HG03342 (cell line): ENCODE measurements at regions not wholly inside any gene's neighbourhood (a gene's known extent, or its start where the extent isn't known, plus 50 kb on each side); places are given as distances from the start of the nearest gene placed in this dataset.

ENCODE experiments used
- ATAC-seq: cut with Tn5 transposase; IDR thresholded peaks from one replicate; pipeline ENCODE4 v1.9.1; 2021; ENCODE audit warnings: mild to moderate bottlenecking, moderate library complexity; ENCODE audit not compliant: unreplicated experiment

DNA sequence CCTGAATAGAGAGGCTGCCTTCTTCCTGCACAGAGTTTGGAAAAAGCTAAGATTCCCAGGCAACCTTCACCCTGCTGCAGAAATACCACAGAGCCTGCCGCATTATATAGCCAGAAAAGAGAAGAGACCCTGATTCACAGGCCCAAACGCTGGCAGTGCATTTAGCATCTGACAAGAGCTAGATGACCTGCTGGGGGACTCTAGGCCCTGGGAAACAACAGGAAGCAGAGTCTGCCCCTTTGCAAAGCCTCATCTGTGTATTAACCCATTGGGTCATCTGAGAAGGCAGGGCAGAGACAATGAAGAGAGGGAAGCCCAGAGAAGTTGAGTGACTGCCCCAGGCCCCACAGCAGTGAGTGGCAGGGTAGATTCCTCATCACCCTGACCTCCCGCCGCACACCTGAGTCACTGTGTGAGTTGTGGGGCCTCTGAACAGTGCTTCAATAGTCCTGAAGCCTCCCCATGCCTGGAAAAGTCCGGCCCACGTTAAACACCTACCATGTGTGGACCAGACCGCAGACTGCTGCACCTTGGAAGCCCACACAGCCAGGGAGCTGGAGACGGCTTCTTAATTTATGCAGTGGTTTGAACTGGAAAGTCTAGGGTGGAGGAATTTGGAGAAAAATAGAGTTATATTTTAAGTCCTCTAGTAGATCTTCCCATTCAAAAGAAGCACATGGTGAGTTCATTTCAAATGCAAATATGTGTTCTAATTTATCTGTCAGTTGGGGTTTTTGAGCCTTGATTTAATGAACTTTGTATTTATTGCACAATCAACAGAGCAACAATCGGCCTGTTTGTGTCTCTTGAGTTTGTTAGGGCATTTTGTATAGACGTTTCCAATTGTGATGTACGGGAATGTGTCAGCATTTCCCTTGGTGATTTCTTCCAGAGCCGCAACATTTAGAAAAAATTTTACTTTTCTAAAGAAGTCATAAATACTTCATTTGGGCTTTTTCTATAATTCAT lies 80.4 kb upstream of the GPR26 start:
- no peak for ATAC-seq

DNA sequence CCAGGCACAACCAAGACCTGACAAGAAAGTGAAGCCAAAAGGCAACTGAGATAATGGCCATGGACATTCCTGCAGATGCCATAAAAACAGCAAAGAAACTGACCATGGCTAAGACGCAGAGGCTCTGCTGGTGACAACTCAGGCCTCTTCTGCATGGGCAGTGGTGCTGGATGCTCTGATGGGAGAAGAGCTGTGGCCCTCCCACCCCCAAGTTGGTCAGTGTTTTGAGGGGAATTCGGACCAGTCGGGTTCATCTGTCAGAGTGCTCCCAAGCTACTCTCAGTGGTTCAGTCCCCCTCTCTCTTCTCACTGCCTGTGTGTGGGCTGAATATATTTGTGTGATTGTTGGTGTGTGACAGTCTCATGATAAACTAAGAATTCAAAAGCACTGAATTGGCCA lies 79.0 kb upstream of the GPR26 start:
- ATAC-seq: no peak

DNA sequence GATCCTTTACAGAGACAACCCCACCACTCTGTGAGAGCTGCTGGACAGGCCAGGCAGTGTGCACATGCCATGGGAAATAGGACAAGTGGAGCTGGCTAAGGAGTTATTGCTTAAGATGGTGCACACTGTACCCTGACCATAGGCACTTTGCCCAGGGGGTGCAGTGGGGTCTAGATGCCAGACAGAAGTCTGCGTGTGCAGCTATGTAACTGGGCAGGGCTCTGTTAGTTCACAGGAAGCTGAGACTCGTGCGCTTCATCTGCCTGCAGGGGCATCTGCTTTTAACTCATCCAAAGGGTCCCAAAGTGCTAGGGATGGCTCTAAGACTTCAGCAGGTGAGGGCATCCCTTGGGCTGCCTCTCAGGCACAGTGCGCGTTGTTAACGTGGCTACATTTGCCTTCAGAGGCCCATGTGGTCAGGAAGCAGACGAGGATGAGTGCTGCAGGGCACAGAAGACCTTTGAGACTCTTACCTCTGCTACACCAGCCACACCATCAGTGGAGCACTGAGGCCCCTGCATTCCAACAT lies 77.7 kb upstream of the GPR26 start:
- no peak for ATAC-seq

DNA sequence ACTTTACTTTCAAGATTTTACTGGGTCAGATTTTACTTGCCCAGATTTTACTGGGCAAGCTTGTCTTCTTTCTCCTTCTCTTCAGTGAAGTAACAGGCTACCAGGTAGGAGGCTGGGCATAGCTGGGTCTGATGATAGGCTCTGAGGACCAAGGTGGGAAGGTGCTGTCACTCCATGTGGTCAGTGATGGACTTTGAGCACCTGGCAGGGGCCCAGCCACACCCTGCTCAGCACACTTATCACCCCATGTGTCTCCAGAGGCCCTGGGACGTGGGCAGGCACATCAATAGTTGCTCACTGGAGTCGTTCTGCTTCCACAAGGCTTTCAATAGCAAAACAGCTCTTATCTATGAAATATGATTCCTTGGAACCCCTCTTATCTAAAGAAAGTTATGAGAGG lies 70.5 kb upstream of the GPR26 start:
- ATAC-seq: no peak

DNA sequence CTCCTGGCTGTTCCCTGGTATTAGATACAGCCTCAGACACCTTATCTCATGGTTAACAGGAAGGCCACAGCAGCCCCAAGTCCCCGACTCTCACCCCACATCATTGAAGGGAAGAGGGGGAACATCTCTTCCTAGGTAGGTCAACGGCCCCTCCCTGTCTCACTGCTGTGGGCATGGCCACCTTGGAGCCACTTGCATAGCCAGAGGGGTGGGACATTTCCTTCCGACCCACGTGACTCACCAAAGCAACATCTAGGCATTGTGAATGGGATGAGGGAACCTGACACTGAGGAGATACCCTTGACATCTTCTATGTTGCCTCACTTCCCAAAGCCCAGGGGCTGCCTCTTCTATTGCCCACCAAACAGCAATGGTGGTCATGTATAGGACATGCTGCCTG lies 68.5 kb upstream of the GPR26 start:
- ATAC-seq: no peak

DNA sequence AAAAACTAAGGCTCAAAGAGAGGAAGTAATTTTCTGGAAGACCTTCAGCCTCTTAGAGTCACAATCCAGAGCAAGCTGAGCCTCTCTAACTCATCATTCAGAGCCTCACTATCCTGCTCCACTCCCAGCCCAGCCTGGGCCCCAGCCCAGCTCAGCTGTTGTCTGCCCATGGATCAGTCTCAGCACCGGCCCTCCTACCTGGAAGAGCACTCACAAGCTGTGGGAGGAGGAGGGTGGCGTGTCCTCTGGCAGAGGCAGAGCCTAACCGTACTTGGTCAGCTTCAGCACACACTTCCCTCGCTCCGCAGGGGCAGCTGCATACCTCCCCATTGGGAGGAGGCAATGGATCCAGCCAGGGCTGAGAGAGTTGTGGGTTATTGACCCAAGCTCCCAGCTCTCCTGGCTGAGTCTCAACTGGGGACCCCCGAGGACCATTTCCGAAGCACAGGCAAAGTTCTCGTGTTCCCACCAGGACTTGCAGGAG lies 66.7 kb upstream of the GPR26 start:
- no peak for ATAC-seq

DNA sequence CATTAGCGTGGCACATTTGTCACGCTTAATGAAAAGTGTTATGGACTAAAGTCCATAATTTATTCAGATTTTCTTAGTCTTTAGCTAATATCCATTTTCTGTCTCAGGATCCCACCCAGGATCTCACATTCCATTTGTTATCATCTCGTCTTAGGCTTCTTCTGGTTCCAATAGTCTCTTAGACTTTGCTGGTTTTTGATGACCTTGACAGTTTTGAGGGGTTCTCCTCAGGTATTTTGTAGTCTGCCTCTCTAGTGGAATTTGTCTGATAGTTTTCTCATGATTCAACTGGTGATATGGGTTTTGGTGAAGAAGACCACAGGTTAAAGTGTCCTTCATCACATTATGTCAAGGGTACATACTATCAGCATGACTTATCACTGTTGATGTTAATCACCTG lies 66.0 kb upstream of the GPR26 start:
- ATAC-seq: no peak

DNA sequence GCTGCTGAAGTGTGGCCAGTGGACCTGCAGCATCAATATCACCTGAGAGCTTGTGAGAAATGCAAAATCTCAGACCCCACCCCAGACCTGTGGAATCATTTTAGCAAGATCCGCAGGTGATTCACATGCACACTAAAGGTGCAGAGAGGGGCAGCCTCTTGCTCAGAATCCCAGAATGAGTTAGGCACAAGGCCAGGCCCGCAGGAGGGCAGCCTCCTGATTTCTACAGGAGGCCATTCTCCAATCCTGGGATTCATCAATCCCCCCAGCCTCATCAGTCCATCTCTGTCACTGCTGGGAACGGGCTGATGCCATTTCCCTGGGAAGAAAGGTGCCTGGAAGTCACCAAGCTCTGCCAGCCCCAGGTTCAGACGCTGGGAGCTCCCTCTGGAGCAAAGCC lies 63.0 kb upstream of the GPR26 start:
- no peak for ATAC-seq

DNA sequence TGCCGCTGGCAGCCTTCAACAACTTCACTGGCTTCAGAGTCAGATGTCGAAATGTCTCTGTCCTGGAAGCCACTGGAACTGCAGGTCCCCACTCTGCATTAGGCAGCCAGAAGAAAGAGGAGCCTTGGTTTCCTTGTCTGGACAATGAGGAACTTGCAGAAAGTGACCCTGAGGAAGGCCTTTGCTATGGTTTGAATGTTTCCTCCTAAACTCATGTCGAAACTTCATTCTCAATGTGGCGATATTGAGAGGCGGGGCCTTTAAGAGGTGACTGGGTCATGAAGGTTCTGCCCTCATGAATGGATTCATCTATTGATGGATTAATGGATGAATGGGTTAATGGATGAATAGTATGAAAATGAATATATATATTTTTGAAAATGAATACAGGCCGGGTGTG lies 61.6 kb upstream of the GPR26 start:
- no peak for ATAC-seq

DNA sequence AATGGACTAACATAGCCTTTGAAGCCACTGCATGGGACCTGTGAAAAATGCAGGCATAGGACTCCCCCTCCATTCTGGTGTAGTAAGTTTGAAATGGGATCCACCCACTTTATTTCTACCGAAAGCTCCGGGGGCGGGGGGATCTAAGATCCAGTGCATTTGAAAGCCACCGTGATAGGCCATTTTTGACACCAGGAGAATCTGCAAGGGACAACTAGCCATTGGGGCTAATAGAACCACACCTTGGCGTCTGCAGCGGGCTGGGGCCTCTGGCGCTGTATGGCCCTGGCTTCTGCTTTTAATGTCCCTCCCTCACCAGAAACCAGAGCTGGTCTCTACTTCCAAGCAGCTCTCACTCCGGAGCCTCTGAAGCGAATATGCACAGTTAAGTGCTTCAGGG lies 60.1 kb upstream of the GPR26 start:
- ATAC-seq: no peak

DNA sequence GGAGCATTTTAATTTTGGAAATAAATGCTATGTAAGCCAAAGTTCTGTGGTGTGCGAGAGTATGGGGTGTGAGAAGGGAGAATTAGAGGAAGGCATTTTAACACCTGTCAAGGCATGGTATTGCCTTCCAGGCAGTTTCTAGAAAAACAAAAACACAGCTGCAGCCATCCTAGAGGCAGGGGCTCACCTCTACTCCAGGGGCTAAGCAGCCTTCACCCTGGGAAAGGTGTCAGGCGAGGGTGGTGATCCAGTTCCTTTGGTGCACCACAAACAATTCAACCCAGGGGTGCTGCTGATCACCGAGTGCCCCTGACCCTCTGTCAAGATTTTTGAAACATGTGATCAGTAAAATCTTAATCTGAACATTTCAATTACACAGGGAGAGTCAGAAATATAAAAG lies 59.2 kb upstream of the GPR26 start:
- ATAC-seq: no peak

DNA sequence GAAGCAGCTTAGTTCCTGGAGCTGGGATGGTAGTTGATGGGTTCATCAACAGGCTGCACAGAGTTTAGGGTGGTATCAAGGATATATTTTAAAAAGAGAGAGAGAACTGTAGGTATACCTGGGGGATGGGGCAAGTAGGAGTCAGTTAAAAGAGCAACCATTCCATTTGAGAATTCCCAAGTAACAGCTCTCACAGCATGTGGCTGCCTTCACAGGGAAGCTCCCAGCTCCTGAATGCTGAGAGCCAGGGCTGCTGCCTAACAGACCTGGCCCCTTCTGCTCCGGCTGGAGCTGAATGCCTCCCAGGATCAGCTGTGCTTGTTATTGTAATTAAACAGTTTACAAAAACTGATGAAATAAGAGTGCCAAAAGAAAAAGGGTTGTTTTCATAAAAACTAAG lies 58.8 kb upstream of the GPR26 start:
- ATAC-seq: no peak

DNA sequence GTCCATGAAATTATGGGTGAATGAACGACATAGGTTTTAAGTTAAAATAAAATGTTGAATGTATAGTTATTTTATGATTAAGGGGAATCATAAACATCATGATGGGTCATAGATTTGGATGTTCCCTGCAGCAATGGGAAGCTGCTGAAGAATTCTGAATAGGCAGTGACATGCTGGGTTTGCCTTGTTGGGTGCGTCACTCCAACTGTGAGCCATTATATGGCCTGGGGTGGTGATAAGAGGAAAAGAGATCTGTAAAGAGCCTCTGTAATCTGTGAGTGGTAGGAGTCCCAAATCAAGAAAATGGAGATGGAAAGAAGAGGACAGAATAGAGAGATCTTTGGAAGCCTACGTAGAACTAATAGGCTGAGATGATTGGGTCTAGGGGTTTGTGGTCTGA lies 58.1 kb upstream of the GPR26 start:
- ATAC-seq: no peak

DNA sequence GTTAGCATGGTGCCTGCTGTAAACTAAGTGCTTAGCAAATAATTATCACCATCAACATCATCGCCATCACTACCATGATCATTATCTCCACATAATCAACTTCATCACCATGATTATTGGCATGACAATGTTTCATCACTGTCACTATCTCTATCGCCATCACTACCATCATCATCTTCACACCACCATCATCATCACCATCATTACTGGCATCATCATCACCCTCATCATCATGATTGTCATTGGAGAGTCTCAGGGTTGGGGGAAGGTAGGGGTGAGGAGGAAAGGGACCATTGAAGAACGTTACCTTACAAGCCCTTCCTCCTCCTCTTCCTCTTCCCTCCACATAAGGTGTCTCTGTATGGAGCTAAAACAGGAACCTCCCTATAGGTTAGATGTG lies 54.9 kb upstream of the GPR26 start:
- no peak for ATAC-seq

DNA sequence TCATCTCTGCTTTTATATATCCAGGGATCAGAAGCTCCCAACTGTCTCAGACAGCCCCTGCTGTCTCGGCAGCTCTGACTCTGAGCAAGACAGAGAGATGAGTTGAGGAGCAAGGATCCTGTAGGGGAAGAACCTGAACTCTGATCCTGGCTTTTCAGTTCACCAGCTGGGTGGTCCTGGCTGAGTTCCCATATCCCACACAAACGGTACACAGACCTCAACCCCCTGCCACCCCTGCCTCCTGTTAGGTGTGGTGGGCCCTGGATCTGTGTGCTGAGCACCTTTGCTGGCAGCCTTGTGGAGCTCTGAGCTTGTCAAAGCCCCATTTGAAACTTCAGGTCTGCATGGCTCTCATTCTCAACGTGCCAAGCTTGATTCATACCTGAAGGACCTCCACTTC lies 54.3 kb upstream of the GPR26 start:
- no peak for ATAC-seq

DNA sequence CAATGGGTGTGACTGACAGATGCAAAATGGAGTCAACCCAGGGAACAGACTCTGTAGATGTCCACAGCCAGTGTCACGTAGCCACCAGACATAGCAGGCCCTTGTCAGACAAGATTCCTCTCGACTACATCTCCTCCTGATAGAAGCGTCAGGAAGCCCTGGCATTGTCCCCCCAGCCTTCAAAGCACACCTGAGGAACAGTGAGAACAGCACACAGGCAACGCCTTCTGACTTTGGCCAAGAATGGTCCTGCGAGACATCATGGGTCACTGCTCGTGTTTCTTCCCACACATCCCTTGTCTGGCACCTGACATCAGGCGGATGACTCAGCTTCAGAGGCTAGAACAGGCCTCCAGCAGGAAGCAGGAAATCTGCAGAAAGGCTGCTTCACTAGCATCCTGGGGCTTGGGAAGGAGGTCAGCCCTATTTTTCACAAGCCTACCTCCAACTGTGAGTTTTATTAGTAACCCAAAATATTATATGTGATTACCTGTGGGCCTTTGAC lies 52.8 kb upstream of the GPR26 start:
- ATAC-seq: no peak

DNA sequence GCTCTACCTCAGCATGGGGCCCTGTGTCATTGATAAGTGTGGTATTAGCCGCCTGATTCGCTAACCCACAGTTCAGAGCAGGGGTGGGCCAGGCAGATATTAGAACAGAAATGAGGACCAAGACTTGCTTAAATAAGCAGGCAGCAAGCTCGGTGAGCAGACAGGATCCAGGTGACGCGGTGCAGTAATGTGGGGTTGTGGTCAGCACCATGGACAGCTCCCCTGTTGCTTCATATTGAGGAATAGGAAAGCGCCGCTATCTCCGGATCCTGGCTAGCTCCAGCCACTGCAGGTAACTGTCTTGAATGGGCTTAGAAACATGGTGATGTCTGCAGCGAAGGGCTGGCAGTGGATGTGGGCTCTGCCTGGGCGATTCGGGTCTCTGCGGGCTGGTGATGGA lies 51.3 kb upstream of the GPR26 start:
- ATAC-seq: no peak
